ENCODE measurements at regions not wholly inside any gene's neighbourhood (a gene's known extent, or its start where the extent isn't known, plus 50 kb on each side); places are given as distances from the start of the nearest gene placed in this dataset.

DNA sequence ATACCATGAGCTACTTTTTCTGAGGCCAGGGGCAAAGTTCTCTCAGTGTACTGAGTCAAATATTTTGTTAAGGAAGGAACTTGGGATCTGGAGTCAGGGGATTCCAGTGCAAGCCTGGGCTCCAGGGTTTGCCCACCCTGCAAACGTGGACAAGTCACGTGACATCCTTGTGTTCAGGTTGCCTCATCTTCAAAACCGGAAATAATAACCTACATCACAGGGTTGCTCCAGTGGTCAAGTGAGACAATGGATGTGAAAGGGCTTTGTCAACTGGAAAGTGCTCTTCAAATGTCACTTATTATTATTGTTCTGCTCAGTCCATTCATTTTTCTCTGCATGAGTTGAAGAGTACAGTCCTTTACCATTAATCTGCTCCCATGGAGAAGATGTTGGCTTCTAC lies 414.9 kb downstream of the COG6 start:
- TF ChIP-seq, protein P1, sequence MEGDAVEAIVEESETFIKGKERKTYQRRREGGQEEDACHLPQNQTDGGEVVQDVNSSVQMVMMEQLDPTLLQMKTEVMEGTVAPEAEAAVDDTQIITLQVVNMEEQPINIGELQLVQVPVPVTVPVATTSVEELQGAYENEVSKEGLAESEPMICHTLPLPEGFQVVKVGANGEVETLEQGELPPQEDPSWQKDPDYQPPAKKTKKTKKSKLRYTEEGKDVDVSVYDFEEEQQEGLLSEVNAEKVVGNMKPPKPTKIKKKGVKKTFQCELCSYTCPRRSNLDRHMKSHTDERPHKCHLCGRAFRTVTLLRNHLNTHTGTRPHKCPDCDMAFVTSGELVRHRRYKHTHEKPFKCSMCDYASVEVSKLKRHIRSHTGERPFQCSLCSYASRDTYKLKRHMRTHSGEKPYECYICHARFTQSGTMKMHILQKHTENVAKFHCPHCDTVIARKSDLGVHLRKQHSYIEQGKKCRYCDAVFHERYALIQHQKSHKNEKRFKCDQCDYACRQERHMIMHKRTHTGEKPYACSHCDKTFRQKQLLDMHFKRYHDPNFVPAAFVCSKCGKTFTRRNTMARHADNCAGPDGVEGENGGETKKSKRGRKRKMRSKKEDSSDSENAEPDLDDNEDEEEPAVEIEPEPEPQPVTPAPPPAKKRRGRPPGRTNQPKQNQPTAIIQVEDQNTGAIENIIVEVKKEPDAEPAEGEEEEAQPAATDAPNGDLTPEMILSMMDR (IDR thresholded peaks at IDR 0.05 in 8 of 11, conservative IDR thresholded peaks at IDR 0.05 in 3 of 11), result no peak
- TF ChIP-seq POLR2AphosphoS5 (IDR thresholded peaks at IDR 0.05) (no peak), POLR2A (IDR thresholded peaks at IDR 0.05) (no peak)
